ENCODE measurements at regions not wholly inside any gene's neighbourhood (a gene's known extent, or its start where the extent isn't known, plus 50 kb on each side); places are given as distances from the start of the nearest gene placed in this dataset.

DNA sequence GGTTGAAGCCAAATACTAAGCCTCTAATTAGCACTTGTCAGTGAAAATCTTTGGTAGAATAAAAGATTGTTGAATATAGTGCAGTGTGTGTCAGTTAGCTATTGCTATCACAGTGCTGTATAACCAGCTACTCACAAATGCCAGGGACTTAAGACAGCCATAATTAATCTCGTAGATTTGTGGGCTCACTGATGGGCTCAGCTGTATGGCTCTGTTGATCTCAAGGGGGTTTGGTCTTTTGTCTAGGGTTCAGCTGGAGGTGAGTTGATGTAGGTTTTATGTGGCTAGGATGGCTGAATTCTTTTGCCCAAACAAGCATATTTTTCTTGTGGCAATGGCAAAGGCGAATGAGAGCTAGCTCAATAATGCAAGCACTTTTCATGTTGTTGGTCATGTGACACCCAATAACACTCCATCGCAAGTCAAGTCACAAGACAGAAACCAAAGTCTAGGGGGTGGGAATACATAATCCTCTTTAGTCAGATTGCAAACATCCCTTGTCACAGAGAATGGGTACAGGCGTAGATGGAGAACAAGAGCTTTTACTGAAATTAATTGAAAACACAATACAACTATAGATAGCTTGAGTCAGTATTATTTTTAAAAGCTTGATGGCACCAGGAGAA is 121.7 kb upstream of the EDNRB start:
- H3K4me1 ChIP-seq (ENCODE audit: insufficient read depth, low read length, severe bottlenecking) = no peaks in the 10 kb centered on the region
- no peaks in the 10 kb centered on the region for H3K9me3 ChIP-seq (ENCODE audit: low read length)
- no peak overlapping the region for H2AFZ ChIP-seq (ENCODE audit: low read length)
- H3F3A ChIP-seq (ENCODE audit: insufficient read depth, low read length) = no peaks in the 10 kb centered on the region
- H3K27ac ChIP-seq (ENCODE audit: low read depth, low read length, poor library complexity, severe bottlenecking) = no peak overlapping the region
- no peaks in the 10 kb centered on the region; the same call in 1 of the 2 replicates for H3K9me2 ChIP-seq (ENCODE audit: low read depth, low read length)
- H4K20me1 ChIP-seq (ENCODE audit: insufficient read depth, low read length) = no peaks in the 10 kb centered on the region
- TF ChIP-seq, protein P1, sequence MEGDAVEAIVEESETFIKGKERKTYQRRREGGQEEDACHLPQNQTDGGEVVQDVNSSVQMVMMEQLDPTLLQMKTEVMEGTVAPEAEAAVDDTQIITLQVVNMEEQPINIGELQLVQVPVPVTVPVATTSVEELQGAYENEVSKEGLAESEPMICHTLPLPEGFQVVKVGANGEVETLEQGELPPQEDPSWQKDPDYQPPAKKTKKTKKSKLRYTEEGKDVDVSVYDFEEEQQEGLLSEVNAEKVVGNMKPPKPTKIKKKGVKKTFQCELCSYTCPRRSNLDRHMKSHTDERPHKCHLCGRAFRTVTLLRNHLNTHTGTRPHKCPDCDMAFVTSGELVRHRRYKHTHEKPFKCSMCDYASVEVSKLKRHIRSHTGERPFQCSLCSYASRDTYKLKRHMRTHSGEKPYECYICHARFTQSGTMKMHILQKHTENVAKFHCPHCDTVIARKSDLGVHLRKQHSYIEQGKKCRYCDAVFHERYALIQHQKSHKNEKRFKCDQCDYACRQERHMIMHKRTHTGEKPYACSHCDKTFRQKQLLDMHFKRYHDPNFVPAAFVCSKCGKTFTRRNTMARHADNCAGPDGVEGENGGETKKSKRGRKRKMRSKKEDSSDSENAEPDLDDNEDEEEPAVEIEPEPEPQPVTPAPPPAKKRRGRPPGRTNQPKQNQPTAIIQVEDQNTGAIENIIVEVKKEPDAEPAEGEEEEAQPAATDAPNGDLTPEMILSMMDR (IDR thresholded peaks at IDR 0.05; ENCODE audit: low read length) = no peak
- TF ChIP-seq EZH2 (IDR thresholded peaks at IDR 0.05; ENCODE audit: borderline replicate concordance, low read length) = no peak
- H3K4me2 ChIP-seq (ENCODE audit: low read length) = no peak overlapping the region
- no peaks in the 10 kb centered on the region for H3K36me3 ChIP-seq (ENCODE audit: insufficient read depth, low read length)
- H3K79me2 ChIP-seq (ENCODE audit: insufficient read depth, low read length) = no peaks in the 10 kb centered on the region
- no peak overlapping the region for H3K4me3 ChIP-seq (ENCODE audit: low read depth, low read length, poor library complexity, severe bottlenecking)
- no peak overlapping the region for H3K9ac ChIP-seq (ENCODE audit: low read length)
- H3K27me3 ChIP-seq (ENCODE audit: insufficient read depth, low read length) = no peaks in the 10 kb centered on the region

DNA sequence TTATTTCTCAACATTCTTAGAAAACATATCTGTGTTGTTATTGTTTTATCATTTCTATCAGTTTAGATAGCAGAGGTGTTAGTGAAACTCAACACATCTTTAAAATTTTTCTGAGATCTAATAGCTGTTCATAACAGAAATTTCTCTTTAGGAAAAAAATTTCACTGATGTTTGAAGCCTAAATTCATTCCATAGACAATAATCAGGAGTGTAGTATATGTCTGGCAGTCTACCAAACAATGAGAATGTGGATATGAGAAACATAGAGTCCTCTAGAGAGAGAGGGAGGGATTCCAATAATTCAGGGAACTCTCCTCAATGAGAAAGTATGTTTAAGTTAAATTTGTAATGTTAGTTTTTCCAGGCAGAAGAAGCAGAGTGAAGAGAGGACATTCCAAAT is 118.2 kb upstream of the EDNRB start:
- Histone ChIP-seq H3K9me3 (ENCODE audit: low read length) (no peaks in the 10 kb centered on the region), H2AFZ (ENCODE audit: low read length) (no peak overlapping the region), H3K9me2 (ENCODE audit: low read depth, low read length) (no peaks in the 10 kb centered on the region; the same call in 1 of the 2 replicates), H4K20me1 (ENCODE audit: insufficient read depth, low read length) (no peaks in the 10 kb centered on the region), H3K27me3 (ENCODE audit: insufficient read depth, low read length) (no peaks in the 10 kb centered on the region), H3K9ac (ENCODE audit: low read length) (no peak overlapping the region), H3F3A (ENCODE audit: insufficient read depth, low read length) (no peaks in the 10 kb centered on the region), H3K36me3 (ENCODE audit: insufficient read depth, low read length) (no peaks in the 10 kb centered on the region), H3K4me2 (ENCODE audit: low read length) (no peak overlapping the region), H3K79me2 (ENCODE audit: insufficient read depth, low read length) (no peaks in the 10 kb centered on the region), H3K4me3 (ENCODE audit: low read depth, low read length, poor library complexity, severe bottlenecking) (no peak overlapping the region), H3K4me1 (ENCODE audit: insufficient read depth, low read length, severe bottlenecking) (no peaks in the 10 kb centered on the region), H3K27ac (ENCODE audit: low read depth, low read length, poor library complexity, severe bottlenecking) (no peak overlapping the region)
- TF ChIP-seq EZH2 (IDR thresholded peaks at IDR 0.05; ENCODE audit: borderline replicate concordance, low read length) = no peak
- TF ChIP-seq, protein P1 (IDR thresholded peaks at IDR 0.05; ENCODE audit: low read length) = no peak

DNA sequence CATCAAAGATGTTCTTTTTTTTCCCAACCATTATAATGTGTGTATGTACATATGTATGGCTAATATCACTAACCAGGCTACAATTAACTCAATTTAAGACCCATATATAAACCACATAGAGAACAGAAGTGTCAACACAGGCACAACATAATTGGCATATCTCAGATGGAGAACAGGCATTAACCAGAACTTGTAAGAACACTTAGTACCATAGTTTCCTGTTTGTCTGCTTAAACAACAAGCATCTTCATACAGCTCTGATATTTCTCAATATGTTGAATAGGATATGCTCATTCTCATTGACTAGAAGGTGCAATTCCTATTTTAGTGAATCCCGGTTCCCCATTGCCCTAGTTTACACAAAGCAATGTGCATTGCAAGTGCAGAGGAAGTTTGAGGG is 116.9 kb upstream of the EDNRB start:
- no peaks in the 10 kb centered on the region for H3K9me3 ChIP-seq (ENCODE audit: low read length)
- no peaks in the 10 kb centered on the region for H4K20me1 ChIP-seq (ENCODE audit: insufficient read depth, low read length)
- no peak overlapping the region for H2AFZ ChIP-seq (ENCODE audit: low read length)
- no peak for TF ChIP-seq EZH2 (IDR thresholded peaks at IDR 0.05; ENCODE audit: borderline replicate concordance, low read length)
- TF ChIP-seq, protein P1 (IDR thresholded peaks at IDR 0.05; ENCODE audit: low read length) = no peak
- no peak overlapping the region for H3K27ac ChIP-seq (ENCODE audit: low read depth, low read length, poor library complexity, severe bottlenecking)
- no peak overlapping the region for H3K4me3 ChIP-seq (ENCODE audit: low read depth, low read length, poor library complexity, severe bottlenecking)
- H3K4me2 ChIP-seq (ENCODE audit: low read length) = no peak overlapping the region
- H3K27me3 ChIP-seq (ENCODE audit: insufficient read depth, low read length) = no peaks in the 10 kb centered on the region
- H3K9me2 ChIP-seq (ENCODE audit: low read depth, low read length) = no peaks in the 10 kb centered on the region; the same call in 1 of the 2 replicates
- no peaks in the 10 kb centered on the region for H3K4me1 ChIP-seq (ENCODE audit: insufficient read depth, low read length, severe bottlenecking)
- H3K9ac ChIP-seq (ENCODE audit: low read length) = no peak overlapping the region
- H3F3A ChIP-seq (ENCODE audit: insufficient read depth, low read length) = no peaks in the 10 kb centered on the region
- no peaks in the 10 kb centered on the region for H3K79me2 ChIP-seq (ENCODE audit: insufficient read depth, low read length)
- H3K36me3 ChIP-seq (ENCODE audit: insufficient read depth, low read length) = no peaks in the 10 kb centered on the region

Measured in OCI-LY1 (cell line).